Left lung (tissue), 4 donors: ENCODE measurements at regions not wholly inside any gene's neighbourhood (a gene's known extent, or its start where the extent isn't known, plus 50 kb on each side); places are given as distances from the start of the nearest gene placed in this dataset.
A peak's percentile ranks its signal among the peaks of the same experiment; 100 is the strongest.

ENCODE experiments used
- ATAC-seq: fragments of 200-7000 bp; cut with Tn5 transposase; one replicate; pipeline ENCODE4 v1.9.1; 2020; ENCODE audit warnings: moderate library complexity
- DNase-seq, 4 donors: peaks; one replicate each; pipeline ENCODE4 v3.0.0-alpha.2; 2013 to 2020
- H3K27ac ChIP-seq, 2 donors: fragments of 200-600 bp; sonication (generic) in 1 of 2; one replicate each; pipeline versions ENCODE4 v1.5.0 to v1.8.0; 2020 to 2021
- H3K27me3 ChIP-seq, 2 donors: fragments of 200-600 bp; sonication (generic) in 1 of 2; one replicate each; pipeline versions ENCODE4 v1.5.0 to v1.8.0; 2020 to 2021
- H3K36me3 ChIP-seq, 2 donors: fragments of 200-600 bp; sonication (generic) in 1 of 2; one replicate each; pipeline versions ENCODE4 v1.5.0 to v1.8.0; 2020 to 2021
- H3K4me1 ChIP-seq, 2 donors: fragments of 200-600 bp; one replicate each; pipeline ENCODE4 v1.8.0; 2021
- H3K4me3 ChIP-seq, 2 donors: fragments of 200-600 bp; sonication (generic) in 1 of 2; one replicate each; pipeline versions ENCODE4 v1.5.0 to v1.8.0; 2020 to 2021; ENCODE audit warnings: mild to moderate bottlenecking in 1 of 2
- H3K9me3 ChIP-seq, 2 donors: fragments of 200-600 bp; sonication (generic) in 1 of 2; one replicate each; pipeline versions ENCODE4 v1.5.0 to v1.8.0; 2020 to 2021
- intact Hi-C, 2 donors: fragments of 100-400 bp; cut with DNase I; formaldehyde crosslinking; loops; one replicate each; pipeline versions ENCODE4 v1.11.2 to v1.14.2; 2022
- TF ChIP-seq, protein P1 (sequence below), 2 donors: fragments of 200-600 bp; sonication (generic) in 1 of 2; IDR thresholded peaks; one replicate each; pipeline versions ENCODE4 v1.5.0 to v1.8.0; 2021; ENCODE audit warnings: antibody characterized with exemption in 2 of 2
- donor health status: DM: no; HTN: yes; CAD: no.
- donor health status: DM: no; HTN: no; CAD: no.

DNA sequence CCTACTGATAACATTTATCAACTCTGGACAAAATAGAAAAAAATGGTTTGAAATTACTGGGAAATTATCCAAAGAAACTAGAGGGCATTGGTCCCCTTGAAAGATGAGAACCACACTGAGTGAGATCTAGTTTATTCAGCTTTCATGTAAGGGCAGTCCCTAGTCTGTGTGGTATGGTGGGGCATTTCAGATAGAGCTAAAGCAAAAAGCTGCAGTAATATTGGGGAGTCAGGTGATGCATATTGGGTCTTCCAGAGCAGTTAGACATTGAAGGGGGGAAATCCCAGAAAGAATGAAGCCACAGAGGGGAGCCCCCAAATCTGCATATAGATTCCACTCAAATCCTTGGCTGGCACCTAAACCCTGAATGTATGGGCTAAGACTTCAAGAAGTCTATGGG, 347.7 kb upstream of the POU3F1 start:
- Histone ChIP-seq H3K27me3 (no peaks in the 10 kb centered on the region), H3K4me1 (peaks cover 0 to 8% of the 10 kb centered on the region in 2 donors), H3K36me3 (no peaks in the 10 kb centered on the region), H3K9me3 (peaks cover 0 to 13% of the 10 kb centered on the region in 2 donors), H3K27ac (no peak overlapping the region), H3K4me3 (no peak overlapping the region)
- TF ChIP-seq, protein P1, sequence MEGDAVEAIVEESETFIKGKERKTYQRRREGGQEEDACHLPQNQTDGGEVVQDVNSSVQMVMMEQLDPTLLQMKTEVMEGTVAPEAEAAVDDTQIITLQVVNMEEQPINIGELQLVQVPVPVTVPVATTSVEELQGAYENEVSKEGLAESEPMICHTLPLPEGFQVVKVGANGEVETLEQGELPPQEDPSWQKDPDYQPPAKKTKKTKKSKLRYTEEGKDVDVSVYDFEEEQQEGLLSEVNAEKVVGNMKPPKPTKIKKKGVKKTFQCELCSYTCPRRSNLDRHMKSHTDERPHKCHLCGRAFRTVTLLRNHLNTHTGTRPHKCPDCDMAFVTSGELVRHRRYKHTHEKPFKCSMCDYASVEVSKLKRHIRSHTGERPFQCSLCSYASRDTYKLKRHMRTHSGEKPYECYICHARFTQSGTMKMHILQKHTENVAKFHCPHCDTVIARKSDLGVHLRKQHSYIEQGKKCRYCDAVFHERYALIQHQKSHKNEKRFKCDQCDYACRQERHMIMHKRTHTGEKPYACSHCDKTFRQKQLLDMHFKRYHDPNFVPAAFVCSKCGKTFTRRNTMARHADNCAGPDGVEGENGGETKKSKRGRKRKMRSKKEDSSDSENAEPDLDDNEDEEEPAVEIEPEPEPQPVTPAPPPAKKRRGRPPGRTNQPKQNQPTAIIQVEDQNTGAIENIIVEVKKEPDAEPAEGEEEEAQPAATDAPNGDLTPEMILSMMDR (IDR thresholded peaks at IDR 0.05): no peak
- intact Hi-C loops: no loop called here
- no peak for ATAC-seq
- DNase-seq: no peak

DNA sequence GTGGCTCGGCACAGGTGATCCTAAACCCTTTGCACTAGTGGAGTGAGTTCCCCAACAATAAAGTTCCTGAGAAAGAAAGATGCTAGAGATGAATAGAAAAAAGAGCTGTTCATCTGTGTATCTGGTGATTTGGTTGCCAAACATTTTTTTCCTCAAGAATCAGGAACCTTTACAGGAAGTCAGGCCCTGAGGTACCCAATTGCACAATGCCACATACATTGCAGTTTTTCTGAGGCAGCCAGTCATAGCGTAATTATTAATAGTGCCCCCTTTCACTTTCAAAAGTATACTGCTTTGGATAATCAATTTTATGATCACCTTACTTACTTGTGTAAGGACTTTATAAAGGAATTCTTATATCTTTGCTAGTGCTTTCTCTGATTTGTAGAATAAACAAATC, 346.3 kb upstream of the POU3F1 start:
- H3K4me3 ChIP-seq: no peak overlapping the region

DNA sequence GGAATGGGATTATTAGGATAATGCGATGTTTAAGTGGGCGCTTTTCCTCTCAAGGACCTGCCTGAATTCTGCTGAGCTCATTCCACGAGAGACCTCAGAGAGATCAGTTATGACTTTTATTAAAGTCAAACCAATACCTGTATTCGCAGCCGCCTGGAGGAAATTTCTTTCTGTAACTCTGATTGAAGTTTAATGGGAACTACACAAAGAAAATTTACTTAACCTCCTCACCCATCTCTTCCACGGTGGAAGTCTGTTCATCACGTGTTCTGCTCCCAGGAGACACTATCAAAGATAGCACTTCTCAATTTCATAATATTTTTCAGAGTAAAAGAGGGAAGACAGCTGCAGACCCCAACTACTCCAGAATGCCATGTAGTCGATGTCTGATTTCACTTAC, 334.7 kb upstream of the POU3F1 start:
- DNase-seq (no peak), ATAC-seq (no peak)
- TF ChIP-seq, protein P1 (IDR thresholded peaks at IDR 0.05): no peak
- Histone ChIP-seq H3K27me3 (no peaks in the 10 kb centered on the region), H3K36me3 (no peaks in the 10 kb centered on the region), H3K27ac (no peak overlapping the region), H3K9me3 (no peaks in the 10 kb centered on the region), H3K4me1 (no peaks in the 10 kb centered on the region), H3K4me3 (no peak overlapping the region)
- intact Hi-C loops: no loop called here

More for the DNA sequence above, 346.3 kb upstream of the POU3F1 start:
- ATAC-seq (no peak), DNase-seq (no peak)
- H3K27ac ChIP-seq: peak overlapping the region in 1 of 2 donors; percentile 56
- TF ChIP-seq, protein P1 (IDR thresholded peaks at IDR 0.05): no peak
- H3K4me1 ChIP-seq: peaks cover 0 to 8% of the 10 kb centered on the region in 2 donors
- peaks cover 0 to 21% of the 10 kb centered on the region in 2 donors for H3K9me3 ChIP-seq
- no peaks in the 10 kb centered on the region for H3K36me3 ChIP-seq
- no peaks in the 10 kb centered on the region for H3K27me3 ChIP-seq
- intact Hi-C loops: no loop called here

DNA sequence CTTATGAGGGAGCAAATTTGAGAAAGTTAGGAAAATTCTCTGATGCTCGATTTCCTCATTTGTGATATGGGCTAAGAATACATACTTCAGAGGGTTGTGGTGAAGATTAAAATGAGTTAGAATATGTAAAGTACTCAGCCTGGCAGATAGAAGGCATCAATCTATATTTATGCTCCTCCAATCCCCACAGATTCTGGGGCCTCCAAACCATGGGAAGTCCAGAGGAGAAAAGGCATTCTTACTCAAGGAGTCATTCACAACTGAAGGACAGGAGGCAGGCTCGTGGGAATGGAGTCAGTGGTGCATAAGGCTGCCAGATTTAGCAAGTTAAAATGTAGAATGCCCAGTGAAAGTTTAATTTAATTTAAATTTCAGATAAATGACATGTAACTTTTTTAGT, 330.0 kb upstream of the POU3F1 start:
- ATAC-seq (no peak), DNase-seq (no peak)
- Histone ChIP-seq H3K27me3 (no peaks in the 10 kb centered on the region), H3K9me3 (peaks cover 0 to 18% of the 10 kb centered on the region in 2 donors), H3K36me3 (no peaks in the 10 kb centered on the region), H3K4me3 (no peak overlapping the region), H3K27ac (no peak overlapping the region), H3K4me1 (no peaks in the 10 kb centered on the region)
- intact Hi-C loops: no loop called here
- TF ChIP-seq, protein P1 (IDR thresholded peaks at IDR 0.05): no peak

DNA sequence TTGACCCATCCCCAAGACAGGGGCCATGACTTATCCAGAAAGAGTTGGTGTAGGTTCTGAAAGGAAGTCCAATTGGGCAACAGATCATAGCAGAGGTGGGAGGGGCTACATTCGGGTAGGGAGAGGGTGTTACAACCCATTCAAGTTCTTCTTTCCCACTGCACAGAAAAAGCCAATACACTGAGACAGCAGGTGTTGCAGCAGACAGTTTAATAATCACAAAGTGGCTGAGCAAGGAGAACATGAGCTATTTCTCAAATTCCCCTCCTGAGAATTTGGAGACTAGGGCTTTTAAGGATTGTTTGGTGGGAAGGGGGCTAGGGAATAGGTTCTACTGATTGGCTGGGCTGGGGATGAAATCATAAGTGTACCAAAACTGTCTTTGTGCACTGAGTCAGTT, 328.4 kb upstream of the POU3F1 start:
- H3K4me1 ChIP-seq: no peaks in the 10 kb centered on the region
- DNase-seq (no peak), ATAC-seq (no peak)
- no peak overlapping the region for H3K4me3 ChIP-seq
- no peak overlapping the region for H3K27ac ChIP-seq
- intact Hi-C loops: no loop called here
- TF ChIP-seq, protein P1 (IDR thresholded peaks at IDR 0.05): no peak
- no peaks in the 10 kb centered on the region for H3K27me3 ChIP-seq
- H3K9me3 ChIP-seq: peaks cover 0 to 18% of the 10 kb centered on the region in 2 donors
- no peaks in the 10 kb centered on the region for H3K36me3 ChIP-seq
